ENCODE measurements at regions not wholly inside any gene's neighbourhood (a gene's known extent, or its start where the extent isn't known, plus 50 kb on each side); places are given as distances from the start of the nearest gene placed in this dataset.
"Not testable (repeated sequence)": the region's sequence is repeated elsewhere in the genome, so short reads cannot be mapped to it uniquely, and the experiment has no call there.

DNA sequence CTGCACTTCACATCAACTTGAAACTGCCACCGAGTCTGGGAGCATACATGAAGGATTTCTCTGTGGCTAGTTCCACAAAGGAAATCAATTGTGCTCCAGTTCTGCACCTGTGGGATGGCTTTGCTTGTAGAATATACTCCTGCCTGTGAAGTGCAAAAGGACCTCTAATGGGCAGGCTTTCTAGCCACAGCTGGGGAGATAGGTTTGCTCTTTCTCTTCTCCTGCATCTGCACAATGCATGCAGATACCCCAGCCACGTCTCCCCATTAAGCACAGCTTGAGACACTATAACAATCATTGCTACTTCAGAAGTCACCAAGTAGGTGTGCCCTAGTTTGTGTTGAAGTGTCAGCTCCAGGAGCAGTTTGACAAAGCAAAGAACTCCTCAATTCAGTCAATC is 364.6 kb downstream of the ZIC3 start:
- no peaks in the 10 kb centered on the region for H3K79me2 ChIP-seq (ENCODE audit: low read depth)
- Mint-ChIP-seq H3K4me3 (no peak overlapping the region), H3K27me3 (ENCODE audit: insufficient read depth, low read depth) (no peaks in the 10 kb centered on the region), H3K9me3 (peaks cover 19% of the 10 kb centered on the region), H3K27ac (no peak overlapping the region), H3K36me3 (peaks cover 5% of the 10 kb centered on the region), H3K4me1 (peaks cover 11% of the 10 kb centered on the region)
- no peaks in the 10 kb centered on the region for H4K20me1 ChIP-seq (ENCODE audit: low read depth)
- H3K9me3 ChIP-seq (ENCODE audit: low read depth), result peaks cover 15% of the 10 kb centered on the region
- H3K27me3 ChIP-seq, result no peaks in the 10 kb centered on the region
- H3K36me3 ChIP-seq, result no peaks in the 10 kb centered on the region
- no peak overlapping the region for H2AFZ ChIP-seq (replicated peaks)
- no peak for DNase-seq (ENCODE audit: low spot score)
- H3F3A ChIP-seq (ENCODE audit: low read depth), result no peaks in the 10 kb centered on the region
- TF ChIP-seq EZH2phosphoT487 (IDR thresholded peaks at IDR 0.05), result no peak
- no peak for TF ChIP-seq EZH2 (IDR thresholded peaks at IDR 0.05)
- TF ChIP-seq, protein P1, sequence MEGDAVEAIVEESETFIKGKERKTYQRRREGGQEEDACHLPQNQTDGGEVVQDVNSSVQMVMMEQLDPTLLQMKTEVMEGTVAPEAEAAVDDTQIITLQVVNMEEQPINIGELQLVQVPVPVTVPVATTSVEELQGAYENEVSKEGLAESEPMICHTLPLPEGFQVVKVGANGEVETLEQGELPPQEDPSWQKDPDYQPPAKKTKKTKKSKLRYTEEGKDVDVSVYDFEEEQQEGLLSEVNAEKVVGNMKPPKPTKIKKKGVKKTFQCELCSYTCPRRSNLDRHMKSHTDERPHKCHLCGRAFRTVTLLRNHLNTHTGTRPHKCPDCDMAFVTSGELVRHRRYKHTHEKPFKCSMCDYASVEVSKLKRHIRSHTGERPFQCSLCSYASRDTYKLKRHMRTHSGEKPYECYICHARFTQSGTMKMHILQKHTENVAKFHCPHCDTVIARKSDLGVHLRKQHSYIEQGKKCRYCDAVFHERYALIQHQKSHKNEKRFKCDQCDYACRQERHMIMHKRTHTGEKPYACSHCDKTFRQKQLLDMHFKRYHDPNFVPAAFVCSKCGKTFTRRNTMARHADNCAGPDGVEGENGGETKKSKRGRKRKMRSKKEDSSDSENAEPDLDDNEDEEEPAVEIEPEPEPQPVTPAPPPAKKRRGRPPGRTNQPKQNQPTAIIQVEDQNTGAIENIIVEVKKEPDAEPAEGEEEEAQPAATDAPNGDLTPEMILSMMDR (IDR thresholded peaks at IDR 0.05), result no peak
- H3K9ac ChIP-seq, result no peak overlapping the region
- peaks cover 7% of the 10 kb centered on the region for H3K4me1 ChIP-seq
- no peak overlapping the region for H3K4me3 ChIP-seq
- H3K27ac ChIP-seq, result no peak overlapping the region
- H3K4me2 ChIP-seq, result no peak overlapping the region

DNA sequence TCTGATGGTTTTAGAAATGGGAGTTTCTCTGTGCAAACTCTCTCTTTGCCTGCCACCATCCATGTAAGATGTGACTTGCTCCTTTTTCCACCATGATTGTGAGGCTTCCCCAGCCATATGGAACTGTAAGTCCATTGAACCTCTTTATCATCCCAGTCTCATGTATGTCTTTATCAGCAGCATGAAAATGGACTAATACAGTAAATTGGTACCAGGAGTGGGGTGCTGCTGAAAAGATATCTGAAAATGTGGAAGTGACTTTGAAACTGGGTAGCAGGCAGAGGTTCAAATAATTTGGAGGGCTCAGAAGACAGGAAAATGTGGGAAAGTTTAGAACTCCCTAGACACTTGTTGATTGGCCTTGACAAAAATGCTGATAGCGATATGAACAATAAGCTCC is 368.3 kb downstream of the ZIC3 start:
- not testable (repeated sequence) for H3K79me2 ChIP-seq (ENCODE audit: low read depth); H3K27me3 ChIP-seq; H3K9ac ChIP-seq; DNase-seq (ENCODE audit: low spot score); H3K36me3 Mint-ChIP-seq; H3K4me1 ChIP-seq; H3K4me2 ChIP-seq; H2AFZ ChIP-seq (replicated peaks); H3K36me3 ChIP-seq; H3K27ac Mint-ChIP-seq; H3K4me3 Mint-ChIP-seq; H4K20me1 ChIP-seq (ENCODE audit: low read depth); H3K4me1 Mint-ChIP-seq; H3K27ac ChIP-seq; H3K27me3 Mint-ChIP-seq (ENCODE audit: insufficient read depth, low read depth); H3F3A ChIP-seq (ENCODE audit: low read depth); H3K4me3 ChIP-seq
- H3K9me3 ChIP-seq (ENCODE audit: low read depth), result peaks cover 21% of the 10 kb centered on the region
- H3K9me3 Mint-ChIP-seq, result peaks cover 34% of the 10 kb centered on the region

DNA sequence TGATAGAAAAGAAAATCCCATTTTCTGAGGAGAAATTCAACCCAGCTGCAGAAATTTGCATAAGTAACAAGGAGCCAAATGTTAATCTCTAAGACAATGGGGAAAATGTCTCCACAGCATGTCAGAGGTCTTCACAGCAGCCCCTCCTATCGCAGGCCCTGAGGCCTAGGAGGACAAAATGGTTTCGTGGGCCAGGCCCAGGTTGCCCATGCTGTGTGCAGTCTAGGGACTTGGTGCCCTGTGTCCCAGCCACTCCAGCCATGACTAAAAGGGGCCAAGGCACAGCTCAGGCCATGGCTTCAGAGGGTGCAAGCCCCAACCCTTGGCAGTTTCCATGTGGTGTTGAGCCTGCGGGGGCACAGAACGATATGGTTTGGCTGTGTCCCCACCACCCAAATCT is 369.0 kb downstream of the ZIC3 start:
- not testable (repeated sequence) for H3K27me3 Mint-ChIP-seq (ENCODE audit: insufficient read depth, low read depth); H3K36me3 ChIP-seq; H3K36me3 Mint-ChIP-seq; H3K27ac ChIP-seq; H3K4me1 ChIP-seq; H3K27me3 ChIP-seq; H3K4me2 ChIP-seq; H3K79me2 ChIP-seq (ENCODE audit: low read depth); H3K4me1 Mint-ChIP-seq; H3K9ac ChIP-seq; H3K4me3 Mint-ChIP-seq; DNase-seq (ENCODE audit: low spot score); H3K4me3 ChIP-seq; H3F3A ChIP-seq (ENCODE audit: low read depth); H4K20me1 ChIP-seq (ENCODE audit: low read depth); H2AFZ ChIP-seq (replicated peaks); H3K27ac Mint-ChIP-seq
- peaks cover 21% of the 10 kb centered on the region for H3K9me3 ChIP-seq (ENCODE audit: low read depth)
- peaks cover 34% of the 10 kb centered on the region for H3K9me3 Mint-ChIP-seq

DNA sequence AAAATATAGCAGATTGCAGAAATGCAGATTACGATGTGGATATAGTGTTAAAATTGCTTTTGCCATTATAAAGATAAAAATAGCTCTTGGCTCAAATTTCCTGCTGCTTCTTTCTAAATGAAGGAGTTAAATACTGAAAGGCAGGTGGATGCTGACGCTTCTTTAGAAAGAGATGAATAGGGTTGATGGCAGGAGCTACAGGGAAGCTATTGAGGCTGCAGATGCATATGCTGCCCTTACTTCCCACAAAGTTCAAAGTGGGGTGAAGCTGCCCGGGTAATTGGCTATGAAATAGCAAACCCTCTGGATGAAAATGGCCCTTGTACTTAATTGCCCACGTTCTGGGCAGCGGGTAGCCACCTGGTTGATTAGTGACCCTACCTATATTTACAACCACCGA is 379.5 kb downstream of the ZIC3 start:
- H3K4me1 Mint-ChIP-seq, result peaks cover 7% of the 10 kb centered on the region
- peaks cover 5% of the 10 kb centered on the region for H3K36me3 Mint-ChIP-seq
- no peaks in the 10 kb centered on the region for H3F3A ChIP-seq (ENCODE audit: low read depth)
- H3K4me2 ChIP-seq, result no peak overlapping the region
- no peak overlapping the region for H3K4me3 ChIP-seq
- H3K27ac Mint-ChIP-seq, result no peak overlapping the region
- H3K9me3 ChIP-seq (ENCODE audit: low read depth), result no peaks in the 10 kb centered on the region
- no peaks in the 10 kb centered on the region for H4K20me1 ChIP-seq (ENCODE audit: low read depth)
- no peaks in the 10 kb centered on the region for H3K79me2 ChIP-seq (ENCODE audit: low read depth)
- no peaks in the 10 kb centered on the region for H3K27me3 Mint-ChIP-seq (ENCODE audit: insufficient read depth, low read depth)
- no peak overlapping the region for H3K9ac ChIP-seq
- DNase-seq (ENCODE audit: low spot score), result no peak
- H3K27ac ChIP-seq, result no peak overlapping the region
- peaks cover 19% of the 10 kb centered on the region for H3K9me3 Mint-ChIP-seq
- no peaks in the 10 kb centered on the region for H3K27me3 ChIP-seq
- H3K4me1 ChIP-seq, result no peaks in the 10 kb centered on the region
- TF ChIP-seq EZH2 (IDR thresholded peaks at IDR 0.05) (no peak), EZH2phosphoT487 (IDR thresholded peaks at IDR 0.05) (no peak)
- TF ChIP-seq, protein P1 (IDR thresholded peaks at IDR 0.05), result no peak
- H3K36me3 ChIP-seq, result no peaks in the 10 kb centered on the region
- no peak overlapping the region for H3K4me3 Mint-ChIP-seq
- H2AFZ ChIP-seq (replicated peaks), result no peak overlapping the region

Data from neural progenitor cell (in vitro differentiated cells).